OCI-LY7 (cell line): ENCODE measurements at regions not wholly inside any gene's neighbourhood (a gene's known extent, or its start where the extent isn't known, plus 50 kb on each side); places are given as distances from the start of the nearest gene placed in this dataset.

Experiments used
- EZH2phosphoT487 ChIP-seq: fragments of 200-600 bp; sonication (generic); IDR thresholded peaks from 2 replicates; pipeline ENCODE4 v1.6.1; 2018; ENCODE audit warnings: low read depth, borderline replicate concordance, mild to moderate bottlenecking, mixed run types, antibody characterized with exemption, low read length, moderate library complexity, mixed read lengths
- TF ChIP-seq, protein P1 (sequence below): fragments of 200-600 bp; sonication (generic); conservative IDR thresholded peaks from 2 replicates; pipeline ENCODE4 v1.5.1; 2014; ENCODE audit warnings: mild to moderate bottlenecking, antibody characterized with exemption, low read length, moderate library complexity, mixed read lengths

- TF ChIP-seq, protein P1, sequence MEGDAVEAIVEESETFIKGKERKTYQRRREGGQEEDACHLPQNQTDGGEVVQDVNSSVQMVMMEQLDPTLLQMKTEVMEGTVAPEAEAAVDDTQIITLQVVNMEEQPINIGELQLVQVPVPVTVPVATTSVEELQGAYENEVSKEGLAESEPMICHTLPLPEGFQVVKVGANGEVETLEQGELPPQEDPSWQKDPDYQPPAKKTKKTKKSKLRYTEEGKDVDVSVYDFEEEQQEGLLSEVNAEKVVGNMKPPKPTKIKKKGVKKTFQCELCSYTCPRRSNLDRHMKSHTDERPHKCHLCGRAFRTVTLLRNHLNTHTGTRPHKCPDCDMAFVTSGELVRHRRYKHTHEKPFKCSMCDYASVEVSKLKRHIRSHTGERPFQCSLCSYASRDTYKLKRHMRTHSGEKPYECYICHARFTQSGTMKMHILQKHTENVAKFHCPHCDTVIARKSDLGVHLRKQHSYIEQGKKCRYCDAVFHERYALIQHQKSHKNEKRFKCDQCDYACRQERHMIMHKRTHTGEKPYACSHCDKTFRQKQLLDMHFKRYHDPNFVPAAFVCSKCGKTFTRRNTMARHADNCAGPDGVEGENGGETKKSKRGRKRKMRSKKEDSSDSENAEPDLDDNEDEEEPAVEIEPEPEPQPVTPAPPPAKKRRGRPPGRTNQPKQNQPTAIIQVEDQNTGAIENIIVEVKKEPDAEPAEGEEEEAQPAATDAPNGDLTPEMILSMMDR: no peak
- no peak for TF ChIP-seq EZH2phosphoT487
Observed at GRCh38 chr3:117144853-117145252, 435.3 kb downstream of the TUSC7 start.
